ENCODE measurements at regions not wholly inside any gene's neighbourhood (a gene's known extent, or its start where the extent isn't known, plus 50 kb on each side); places are given as distances from the start of the nearest gene placed in this dataset.

- no peak for DNase-seq (ENCODE audit: low read depth in 3 of 3, low spot score in 2 of 3)
These were observed 153.3 kb upstream of the FOXD3 start for GRCh38 chr1:63169057-63169456.

DNA sequence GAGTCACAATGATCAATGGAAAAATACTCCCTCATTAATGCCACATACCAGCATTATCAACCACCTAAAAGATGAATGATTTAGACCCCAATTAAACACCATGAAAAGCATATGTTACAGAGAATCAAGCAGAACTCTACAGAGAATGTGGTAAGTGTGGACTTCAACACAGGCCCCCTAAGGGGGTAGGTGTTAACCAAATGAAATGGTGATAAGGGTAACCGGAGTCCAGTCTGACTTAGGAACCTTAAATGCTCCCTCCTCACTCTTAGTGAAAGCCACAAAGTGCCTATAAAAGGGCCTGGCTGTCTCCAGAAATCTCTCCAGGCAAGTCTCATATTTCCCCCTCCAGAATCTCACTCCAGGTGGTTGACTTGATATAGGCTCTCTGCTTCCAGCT is 149.2 kb upstream of the FOXD3 start:
- DNase-seq (ENCODE audit: low read depth in 3 of 3, low spot score in 2 of 3): no peak

GRCh38 chr1:63189677-63190076 is 132.7 kb upstream of the FOXD3 start:
- DNase-seq (ENCODE audit: low read depth in 3 of 3, low spot score in 2 of 3): no peak

- DNase-seq (ENCODE audit: low read depth in 3 of 3, low spot score in 2 of 3): no peak
These were observed 132.2 kb upstream of the FOXD3 start for GRCh38 chr1:63190171-63190570.

DNA sequence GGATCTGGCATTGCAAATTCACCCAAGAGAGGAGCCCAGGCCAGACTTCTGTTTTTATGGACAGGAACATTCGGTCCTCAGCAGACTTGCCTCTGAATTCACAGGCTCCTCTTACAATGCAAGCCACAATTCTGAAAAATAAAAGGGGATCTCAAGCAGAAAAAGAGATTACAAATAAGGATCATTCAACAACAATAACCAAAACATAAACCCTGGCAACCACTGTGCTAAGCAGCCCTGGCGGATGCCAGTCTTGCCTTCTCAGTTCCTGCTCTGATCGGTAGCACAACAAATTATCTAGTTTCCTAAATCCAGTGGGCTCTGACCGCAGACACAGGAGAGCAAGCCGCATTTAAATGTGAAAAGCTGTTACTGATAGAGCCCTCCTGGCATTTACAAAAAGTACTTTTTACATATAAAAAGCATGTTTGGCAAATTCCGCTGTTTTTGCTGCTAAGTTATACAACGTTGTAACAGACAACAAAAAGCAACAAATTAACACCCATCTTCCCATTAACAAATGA is 123.4 kb upstream of the FOXD3 start:
- no peak for DNase-seq (ENCODE audit: low read depth in 3 of 3, low spot score in 2 of 3)

DNA sequence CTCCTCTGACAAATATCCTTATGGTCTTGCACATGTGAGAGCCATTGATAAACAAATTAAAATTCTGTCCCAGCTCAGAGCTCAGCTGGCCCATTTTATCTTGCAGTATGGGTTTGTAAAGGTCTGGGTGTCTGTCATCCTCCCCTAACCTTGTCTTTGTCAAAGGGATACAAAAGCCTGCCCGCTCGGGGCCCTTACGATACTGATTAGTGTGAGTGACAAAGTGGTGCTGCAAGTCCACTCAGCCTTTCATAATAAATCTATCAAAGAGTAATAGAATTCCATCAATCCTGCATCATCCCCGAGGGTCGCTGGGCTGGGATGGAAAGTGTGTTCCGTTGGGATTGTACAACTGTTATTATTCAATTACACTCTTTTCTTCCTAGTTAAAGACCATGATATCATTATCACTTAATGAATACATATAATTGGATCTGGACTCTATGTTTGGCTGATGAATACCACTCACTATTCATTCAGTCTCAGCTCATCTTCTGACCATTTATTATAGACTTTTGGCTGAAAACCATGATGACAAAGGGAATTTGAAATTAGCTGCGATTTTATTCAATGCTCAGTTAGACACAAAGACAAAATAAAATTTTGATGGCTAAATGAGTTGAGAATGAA is 122.5 kb upstream of the FOXD3 start:
- no peak for DNase-seq (ENCODE audit: low read depth in 3 of 3, low spot score in 2 of 3)

GRCh38 chr1:63200676-63201075 is 121.7 kb upstream of the FOXD3 start:
- DNase-seq (ENCODE audit: low read depth in 3 of 3, low spot score in 2 of 3): no peak

DNA sequence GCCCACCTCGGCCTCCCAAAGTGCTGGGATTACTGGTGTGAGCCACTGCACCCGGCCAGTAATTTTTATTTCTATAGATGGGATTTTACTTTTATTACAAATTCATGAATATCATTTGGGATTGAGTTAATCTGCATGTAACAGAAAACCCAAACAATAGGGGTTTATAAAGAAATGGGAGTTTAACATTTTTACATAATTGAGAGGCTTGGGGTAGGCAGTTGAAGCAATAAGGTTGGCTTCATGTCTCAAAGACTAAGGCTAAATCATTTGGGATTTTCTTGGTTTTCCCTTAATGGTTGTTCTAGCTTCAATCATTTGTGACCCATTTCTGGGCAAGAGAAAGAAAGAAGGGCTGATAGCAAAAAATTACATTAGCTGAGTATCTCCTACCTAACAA is 118.7 kb upstream of the FOXD3 start:
- no peak for DNase-seq (ENCODE audit: low read depth in 3 of 3, low spot score in 2 of 3)

DNA sequence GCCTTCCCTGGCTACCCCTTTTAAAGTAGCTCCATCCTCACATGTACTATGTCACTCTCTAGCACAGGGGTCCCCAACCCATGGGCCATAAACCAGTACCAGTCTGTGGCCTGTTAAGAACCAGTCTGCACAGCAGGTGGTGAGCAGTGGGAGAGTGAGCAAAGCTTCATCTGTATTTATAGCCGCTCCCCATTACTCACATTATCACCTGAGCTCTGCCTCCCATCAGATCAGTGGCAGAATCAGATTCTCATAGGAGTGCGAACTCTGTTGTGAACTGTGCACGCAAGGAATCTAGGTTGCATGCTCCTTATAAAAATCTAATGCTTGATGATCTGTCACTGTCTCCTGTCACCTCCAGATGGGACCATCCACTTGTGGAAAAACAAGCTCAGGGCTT is 116.6 kb upstream of the FOXD3 start:
- DNase-seq (ENCODE audit: low read depth in 3 of 3, low spot score in 2 of 3): no peak

DNA sequence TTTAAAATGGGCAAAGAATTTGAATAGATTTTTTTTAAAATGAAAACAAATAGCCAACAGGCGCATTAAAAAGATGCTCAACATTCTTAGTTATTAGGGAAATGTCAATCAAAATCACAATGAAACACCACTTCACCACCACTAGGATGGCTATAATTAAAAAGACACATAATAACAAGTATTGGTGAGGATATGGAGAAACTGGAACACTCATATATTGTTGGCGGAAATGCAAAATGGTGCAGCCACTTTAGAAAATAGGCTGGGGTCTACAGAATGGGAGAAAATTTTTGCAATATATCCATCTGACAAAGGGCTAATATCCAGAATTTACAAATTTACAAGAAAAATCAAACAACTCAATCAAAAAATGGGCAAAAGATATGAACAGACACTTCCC is 107.8 kb upstream of the FOXD3 start:
- no peak for DNase-seq (ENCODE audit: low read depth in 3 of 3, low spot score in 2 of 3)

GRCh38 chr1:63223426-63223825 is 98.9 kb upstream of the FOXD3 start:
- no peak for DNase-seq (ENCODE audit: low read depth in 3 of 3, low spot score in 2 of 3)

GRCh38 chr1:63230722-63231121 is 91.6 kb upstream of the FOXD3 start:
- DNase-seq (ENCODE audit: low read depth in 3 of 3, low spot score in 2 of 3): no peak

- DNase-seq (ENCODE audit: low read depth in 3 of 3, low spot score in 2 of 3): no peak
These were observed 83.6 kb upstream of the FOXD3 start for GRCh38 chr1:63238721-63239120.

GRCh38 chr1:63245186-63245585 is 77.2 kb upstream of the FOXD3 start:
- no peak for DNase-seq (ENCODE audit: low read depth in 3 of 3, low spot score in 2 of 3)

DNA sequence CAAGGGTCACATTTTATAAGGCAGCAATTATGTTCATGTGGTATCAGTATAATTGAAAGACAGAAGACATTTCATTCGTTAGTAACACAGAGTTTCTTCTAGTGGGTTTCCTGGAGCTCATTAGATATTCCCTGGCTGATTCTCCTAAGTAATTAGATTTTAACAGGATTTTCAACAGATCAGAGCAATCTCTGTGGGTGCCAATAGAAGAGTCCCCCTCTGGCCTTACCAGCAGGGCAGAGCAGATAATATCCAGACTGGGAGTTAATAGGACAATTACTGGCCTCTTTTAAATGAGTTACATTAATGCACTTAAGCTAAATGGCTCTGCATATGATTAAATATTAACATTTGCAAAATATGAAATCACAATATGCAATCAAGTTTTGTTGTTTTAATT is 74.2 kb upstream of the FOXD3 start:
- no peak for DNase-seq (ENCODE audit: low read depth in 3 of 3, low spot score in 2 of 3)

- no peak for DNase-seq (ENCODE audit: low read depth in 3 of 3, low spot score in 2 of 3)
These were observed 67.2 kb upstream of the FOXD3 start for GRCh38 chr1:63255153-63255552.

DNA sequence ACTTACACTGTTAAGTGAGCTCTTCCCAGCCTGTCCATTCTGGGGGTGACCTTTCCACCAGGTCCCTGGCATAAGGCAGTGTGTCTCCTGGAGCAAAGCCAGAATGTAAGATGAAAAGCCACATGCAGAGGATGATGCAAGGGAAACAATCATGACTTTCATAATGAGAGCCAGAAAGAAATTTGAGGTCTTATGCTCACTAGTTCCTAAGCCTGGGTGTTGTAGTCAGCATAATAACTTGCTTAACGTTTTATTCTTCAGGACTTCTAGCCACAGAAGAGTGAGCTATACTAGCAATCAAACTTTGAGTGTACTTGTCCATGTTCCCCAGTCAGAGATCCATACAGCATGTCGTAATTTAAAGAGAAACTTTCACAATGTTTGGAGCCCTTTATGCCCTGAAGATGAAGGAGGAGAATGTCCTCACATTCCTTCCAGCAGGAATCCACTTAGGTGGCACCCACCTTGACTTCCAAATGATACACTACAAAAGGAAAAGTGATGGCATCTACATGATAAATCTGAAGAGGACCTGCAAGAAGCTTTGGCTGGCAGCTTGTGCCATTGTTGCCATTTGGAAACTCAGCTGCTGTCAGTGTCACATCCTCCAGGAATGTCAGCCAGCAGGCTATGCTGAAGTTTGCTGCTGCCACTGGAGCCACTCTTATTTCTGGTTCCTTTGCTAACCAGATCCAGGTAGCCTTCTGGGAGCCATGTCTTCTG is 60.5 kb upstream of the FOXD3 start:
- DNase-seq (ENCODE audit: low read depth in 3 of 3, low spot score in 2 of 3): no peak

GRCh38 chr1:63262459-63262770 is 60.0 kb upstream of the FOXD3 start:
- DNase-seq (ENCODE audit: low read depth in 3 of 3, low spot score in 2 of 3): no peak

GRCh38 chr1:63264161-63264560 is 58.2 kb upstream of the FOXD3 start:
- DNase-seq (ENCODE audit: low read depth in 3 of 3, low spot score in 2 of 3): no peak

GRCh38 chr1:63266857-63267256 is 55.5 kb upstream of the FOXD3 start:
- DNase-seq (ENCODE audit: low read depth in 3 of 3, low spot score in 2 of 3): no peak

GRCh38 chr1:63268876-63269275 is 53.5 kb upstream of the FOXD3 start:
- no peak for DNase-seq (ENCODE audit: low read depth in 3 of 3, low spot score in 2 of 3)

DNA sequence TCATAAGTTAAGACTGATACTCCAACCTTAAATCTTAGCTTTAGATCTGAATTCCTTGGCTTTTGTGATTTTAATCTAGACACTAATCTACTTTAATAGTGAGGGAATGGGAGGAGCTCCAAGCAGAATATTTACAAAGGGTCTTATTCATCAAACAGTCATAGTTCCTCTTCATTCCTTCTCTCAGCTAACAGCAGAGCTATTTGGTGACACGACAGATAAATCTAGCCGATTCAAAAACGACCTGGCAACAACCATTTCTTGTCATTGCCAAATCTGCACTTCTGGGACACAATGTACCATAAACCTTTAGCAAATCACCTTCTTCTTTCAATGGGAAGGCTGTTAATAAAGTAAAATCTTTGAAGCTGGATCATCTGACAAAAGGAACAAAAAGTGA is 52.8 kb upstream of the FOXD3 start:
- no peak for DNase-seq (ENCODE audit: low read depth in 3 of 3, low spot score in 2 of 3)

All from right renal cortex interstitium (tissue), 3 donors.